Body of pancreas (tissue), 4 donors: ENCODE measurements at regions not wholly inside any gene's neighbourhood (a gene's known extent, or its start where the extent isn't known, plus 50 kb on each side); places are given as distances from the start of the nearest gene placed in this dataset.

Source experiments
- ATAC-seq: fragments of 150-250 bp; one replicate; pipeline ENCODE4 v1.9.1; 2016
- DNase-seq, 4 donors: peaks; one replicate each; pipeline ENCODE4 v3.0.0-alpha.2; 2019
- H3K27ac ChIP-seq, 4 donors: fragments of 200-600 bp; sonication (generic); 1 replicate in 3 of 4; 2 replicates in 1 of 4; pipeline versions ENCODE4 v1.5.1 to v1.6.1; 2016 to 2019; ENCODE audit warnings: mild to moderate bottlenecking in 1 of 4, mixed read lengths in 1 of 4, moderate library complexity in 1 of 4
- H3K27me3 ChIP-seq, 2 donors: fragments of 200-600 bp; sonication (generic); one replicate each; pipeline ENCODE4 v1.6.0; 2016; ENCODE audit warnings: mild to moderate bottlenecking in 1 of 2
- H3K36me3 ChIP-seq, 2 donors: fragments of 200-600 bp; sonication (generic); replicated peaks in 1 of 2; 2 replicates each; pipeline ENCODE4 v1.5.1; 2016; ENCODE audit warnings: low read depth in 2 of 2; ENCODE audit not compliant: insufficient read depth in 1 of 2
- H3K4me1 ChIP-seq: fragments of 200-600 bp; sonication (generic); one replicate; pipeline ENCODE4 v1.6.0; 2016
- H3K4me3 ChIP-seq, 2 donors: fragments of 200-600 bp; sonication (generic); 1 replicate in 1 of 2; 2 replicates in 1 of 2; pipeline ENCODE4 v1.5.1; 2016 to 2019
- H3K9me3 ChIP-seq, 3 donors: fragments of 200-600 bp; sonication (generic); 1 replicate in 2 of 3; 2 replicates in 1 of 3; pipeline ENCODE4 v1.5.1; 2016
- POLR2A ChIP-seq, 3 donors: fragments of 450-650 bp; IDR thresholded peaks; one replicate each; pipeline ENCODE4 v1.6.1; 2016; ENCODE audit warnings: antibody characterized with exemption in 3 of 3, mild to moderate bottlenecking in 2 of 3
- WGBS, 2 donors: methylation state at CpG; one replicate each; pipeline ENCODE4 v1.1.5; 2017; 5-methylcytosine and 5-hydroxymethylcytosine counted together
- intact Hi-C: fragments of 100-400 bp; cut with DNase I; formaldehyde crosslinking; loops from one replicate; pipeline ENCODE4 v1.15.1; 2023
- TF ChIP-seq, protein P1 (sequence below), 7 experiments: fragments of 450-650 bp in 4 of 7; fragments of 200-600 bp in 3 of 7; sonication (generic) in 3 of 7; IDR thresholded peaks; one replicate each; pipeline ENCODE4 v1.5.1; 2016 to 2019; ENCODE audit warnings: antibody characterized with exemption in 7 of 7

DNA sequence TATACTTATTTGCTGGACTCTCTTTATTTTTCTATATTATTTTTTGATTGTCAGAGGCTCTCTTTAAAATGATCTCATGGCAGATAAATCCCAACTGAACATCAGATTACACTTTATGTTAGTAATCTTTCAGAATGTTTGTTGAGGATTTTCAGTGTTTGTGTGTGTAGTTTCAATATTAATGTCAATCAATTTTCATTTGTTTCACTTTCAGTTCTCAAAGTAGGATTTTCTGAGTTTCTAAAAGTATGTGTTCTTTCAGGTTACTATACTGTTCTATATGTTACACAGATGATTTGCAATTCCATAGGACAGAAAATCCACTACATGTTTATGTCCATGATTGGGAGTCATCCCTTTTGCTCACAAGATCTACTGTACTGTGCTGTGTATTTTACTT is 311.9 kb upstream of the POT1 start:
- Histone ChIP-seq H3K27ac (no peak overlapping the region), H3K27me3 (no peaks in the 10 kb centered on the region), H3K4me1 (no peaks in the 10 kb centered on the region), H3K4me3 (no peak overlapping the region), H3K9me3 (no peaks in the 10 kb centered on the region), H3K36me3 (no peaks in the 10 kb centered on the region)
- TF ChIP-seq, protein P1, sequence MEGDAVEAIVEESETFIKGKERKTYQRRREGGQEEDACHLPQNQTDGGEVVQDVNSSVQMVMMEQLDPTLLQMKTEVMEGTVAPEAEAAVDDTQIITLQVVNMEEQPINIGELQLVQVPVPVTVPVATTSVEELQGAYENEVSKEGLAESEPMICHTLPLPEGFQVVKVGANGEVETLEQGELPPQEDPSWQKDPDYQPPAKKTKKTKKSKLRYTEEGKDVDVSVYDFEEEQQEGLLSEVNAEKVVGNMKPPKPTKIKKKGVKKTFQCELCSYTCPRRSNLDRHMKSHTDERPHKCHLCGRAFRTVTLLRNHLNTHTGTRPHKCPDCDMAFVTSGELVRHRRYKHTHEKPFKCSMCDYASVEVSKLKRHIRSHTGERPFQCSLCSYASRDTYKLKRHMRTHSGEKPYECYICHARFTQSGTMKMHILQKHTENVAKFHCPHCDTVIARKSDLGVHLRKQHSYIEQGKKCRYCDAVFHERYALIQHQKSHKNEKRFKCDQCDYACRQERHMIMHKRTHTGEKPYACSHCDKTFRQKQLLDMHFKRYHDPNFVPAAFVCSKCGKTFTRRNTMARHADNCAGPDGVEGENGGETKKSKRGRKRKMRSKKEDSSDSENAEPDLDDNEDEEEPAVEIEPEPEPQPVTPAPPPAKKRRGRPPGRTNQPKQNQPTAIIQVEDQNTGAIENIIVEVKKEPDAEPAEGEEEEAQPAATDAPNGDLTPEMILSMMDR (IDR thresholded peaks at IDR 0.05): no peak
- TF ChIP-seq POLR2A (IDR thresholded peaks at IDR 0.05): no peak
- intact Hi-C loops: no loop called here
- no peak for ATAC-seq
- DNase-seq: no peak

DNA sequence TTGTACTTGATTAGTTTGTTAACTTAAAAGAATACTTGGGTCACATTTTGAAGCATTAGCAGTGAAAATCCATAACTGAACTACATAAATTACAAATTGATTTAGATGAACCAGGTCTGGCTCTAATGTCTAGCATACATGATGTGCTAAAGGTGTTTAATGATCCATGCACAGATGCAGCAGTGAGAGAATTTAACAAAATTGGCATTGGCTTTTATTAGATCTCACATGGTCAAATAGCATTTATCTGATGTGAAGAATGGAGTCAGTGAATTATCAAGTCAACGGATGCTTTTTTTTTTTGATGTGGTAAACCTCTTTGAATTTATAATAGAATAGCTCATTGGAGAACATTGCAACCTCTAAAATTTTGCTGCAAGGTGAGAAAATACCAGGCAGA is 293.0 kb upstream of the POT1 start:
- Histone ChIP-seq H3K4me1 (no peaks in the 10 kb centered on the region), H3K27me3 (no peaks in the 10 kb centered on the region), H3K27ac (no peak overlapping the region), H3K9me3 (no peaks in the 10 kb centered on the region), H3K36me3 (no peaks in the 10 kb centered on the region), H3K4me3 (no peak overlapping the region)
- 59 to 63% methylated on average over 1 of the region's 1 CpG for WGBS, 2 donors
- intact Hi-C loops: no loop called here
- DNase-seq (no peak), ATAC-seq (no peak)
- TF ChIP-seq, protein P1 (IDR thresholded peaks at IDR 0.05): no peak

DNA sequence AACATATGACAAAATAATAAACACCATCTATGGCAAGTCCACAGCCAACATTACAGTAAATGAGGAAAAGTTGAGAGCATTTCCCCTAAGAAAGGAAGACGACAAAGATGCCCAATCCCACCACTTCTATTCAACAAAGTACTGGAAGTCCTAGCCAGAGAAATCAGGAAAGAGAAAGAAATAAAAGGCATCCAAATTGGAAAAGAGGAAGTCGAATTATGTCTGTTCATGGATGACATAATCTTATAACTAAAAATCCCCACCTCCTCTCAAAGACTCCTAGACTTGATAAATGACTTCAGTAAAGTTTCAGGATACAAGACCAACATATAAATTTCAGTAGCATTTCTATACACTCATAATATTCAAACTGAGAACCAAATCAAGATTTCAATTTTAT is 288.5 kb upstream of the POT1 start:
- no peaks in the 10 kb centered on the region for H3K4me1 ChIP-seq
- H3K27ac ChIP-seq: no peak overlapping the region
- TF ChIP-seq, protein P1 (IDR thresholded peaks at IDR 0.05): no peak
- TF ChIP-seq POLR2A (IDR thresholded peaks at IDR 0.05): no peak
- H3K27me3 ChIP-seq: no peaks in the 10 kb centered on the region
- H3K9me3 ChIP-seq: no peaks in the 10 kb centered on the region
- no peak for DNase-seq
- no peak overlapping the region for H3K4me3 ChIP-seq
- intact Hi-C loops: no loop called here
- no peak for ATAC-seq
- WGBS, 2 donors: 48 to 55% methylated on average over 2 of the region's 2 CpGs
- H3K36me3 ChIP-seq: no peaks in the 10 kb centered on the region

DNA sequence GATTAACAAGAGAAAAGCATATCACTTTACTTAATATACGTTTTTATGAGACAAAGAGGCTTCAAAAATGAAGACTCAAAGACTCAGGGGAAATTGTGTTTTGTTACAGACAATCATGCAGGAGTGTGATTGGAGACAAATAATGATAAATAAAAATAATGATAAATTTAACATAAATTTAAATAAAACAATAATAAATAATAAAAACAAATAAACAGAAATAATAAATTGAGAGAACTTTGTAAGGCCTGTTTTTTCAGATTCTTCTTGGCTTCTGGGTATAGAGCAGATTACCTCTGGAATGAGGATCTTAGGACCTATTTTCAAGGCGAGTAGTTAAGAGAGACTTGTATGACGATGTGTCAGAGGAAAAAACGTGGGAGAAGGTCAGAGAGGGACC is 271.4 kb upstream of the POT1 start:
- Histone ChIP-seq H3K4me1 (no peaks in the 10 kb centered on the region), H3K4me3 (no peak overlapping the region), H3K27ac (no peak overlapping the region), H3K36me3 (no peaks in the 10 kb centered on the region), H3K9me3 (no peaks in the 10 kb centered on the region), H3K27me3 (no peaks in the 10 kb centered on the region)
- 51 to 57% methylated on average over 4 of the region's 4 CpGs for WGBS, 2 donors
- intact Hi-C loops: no loop called here
- DNase-seq (no peak), ATAC-seq (no peak)
- TF ChIP-seq, protein P1 (IDR thresholded peaks at IDR 0.05): no peak
- no peak for TF ChIP-seq POLR2A (IDR thresholded peaks at IDR 0.05)

DNA sequence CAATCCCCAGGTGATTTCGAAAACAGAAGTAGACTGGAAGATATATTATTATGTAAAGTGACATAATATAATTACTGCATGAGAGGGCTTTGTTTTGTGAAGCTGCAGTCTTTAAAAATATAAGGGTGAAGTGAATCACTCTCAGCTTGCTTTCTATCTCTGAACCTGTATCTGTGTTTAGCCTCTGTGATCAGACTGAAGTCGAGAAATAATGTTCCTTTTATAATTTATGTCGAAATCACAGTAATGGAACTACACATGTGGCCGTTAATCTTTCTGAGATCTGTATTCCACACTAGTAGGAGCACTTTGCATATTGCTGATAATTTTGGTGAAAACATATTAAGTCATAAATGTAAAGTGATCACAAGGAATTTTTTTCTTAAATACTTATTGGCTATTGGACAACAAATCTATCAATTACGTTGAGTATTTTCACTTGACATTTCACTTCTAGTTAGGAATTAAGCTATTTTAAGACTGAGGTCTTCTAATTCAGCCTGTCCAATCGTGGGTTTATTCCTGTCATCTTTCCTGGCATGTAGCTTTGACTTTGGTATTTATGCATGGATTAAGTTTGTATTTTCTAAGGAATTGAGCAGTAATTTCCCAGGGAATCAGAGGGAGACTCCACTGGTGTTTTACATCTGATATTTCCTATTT is 268.2 kb upstream of the POT1 start:
- H3K4me1 ChIP-seq: no peaks in the 10 kb centered on the region
- H3K9me3 ChIP-seq: no peaks in the 10 kb centered on the region
- ATAC-seq (no peak), DNase-seq (no peak)
- H3K4me3 ChIP-seq: no peak overlapping the region
- WGBS, 2 donors: 40 to 42% methylated on average over 6 of the region's 6 CpGs
- H3K27me3 ChIP-seq: no peaks in the 10 kb centered on the region
- H3K27ac ChIP-seq: no peak overlapping the region
- no peaks in the 10 kb centered on the region for H3K36me3 ChIP-seq
- intact Hi-C loops: no loop called here
- TF ChIP-seq POLR2A (IDR thresholded peaks at IDR 0.05): no peak
- TF ChIP-seq, protein P1 (IDR thresholded peaks at IDR 0.05): no peak
